Liver (tissue), 8 donors: ENCODE measurements at regions not wholly inside any gene's neighbourhood (a gene's known extent, or its start where the extent isn't known, plus 50 kb on each side); places are given as distances from the start of the nearest gene placed in this dataset.

Experiments
- DNase-seq: peaks from one replicate; pipeline ENCODE4 v3.0.0-alpha.2; 2017; ENCODE audit warnings: low spot score
- H3K27ac ChIP-seq, 2 donors: one replicate each; pipeline ENCODE4 v1.7.0; 2013; ENCODE audit warnings: inconsistent platforms in 2 of 2, low read length in 2 of 2, control low read depth in 1 of 2, low read depth in 1 of 2, mild to moderate bottlenecking in 1 of 2
- H3K27me3 ChIP-seq, 4 donors: one replicate each; pipeline versions ENCODE4 v1.6.1 to v1.7.0; 2013; ENCODE audit warnings: low read length in 3 of 4, inconsistent platforms in 1 of 4, mild to moderate bottlenecking in 1 of 4, moderate library complexity in 1 of 4; ENCODE audit not compliant: control insufficient read depth in 4 of 4, insufficient read depth in 4 of 4
- H3K36me3 ChIP-seq, 4 donors: one replicate each; pipeline versions ENCODE4 v1.6.1 to v1.7.0; 2013; ENCODE audit warnings: low read length in 3 of 4, mild to moderate bottlenecking in 3 of 4, low read depth in 1 of 4, moderate library complexity in 1 of 4; ENCODE audit not compliant: control insufficient read depth in 4 of 4, insufficient read depth in 3 of 4
- H3K4me1 ChIP-seq, 4 donors: one replicate each; pipeline versions ENCODE4 v1.6.1 to v1.7.0; 2013; ENCODE audit warnings: low read length in 3 of 4, mild to moderate bottlenecking in 3 of 4, moderate library complexity in 1 of 4; ENCODE audit not compliant: control insufficient read depth in 4 of 4, insufficient read depth in 4 of 4
- H3K4me3 ChIP-seq, 3 donors: one replicate each; pipeline versions ENCODE4 v1.6.1 to v1.7.0; 2013; ENCODE audit warnings: low read length in 3 of 3, control low read depth in 1 of 3, low read depth in 1 of 3, mild to moderate bottlenecking in 1 of 3
- H3K9ac ChIP-seq, 2 donors: one replicate each; pipeline ENCODE4 v1.7.0; 2013; ENCODE audit warnings: low read length in 2 of 2, mild to moderate bottlenecking in 2 of 2, moderate library complexity in 2 of 2, control low read depth in 1 of 2, low read depth in 1 of 2
- H3K9me3 ChIP-seq, 4 donors: one replicate each; pipeline versions ENCODE4 v1.6.1 to v1.7.0; 2013; ENCODE audit warnings: low read length in 3 of 4; ENCODE audit not compliant: control insufficient read depth in 4 of 4
- EGR1 ChIP-seq, 2 donors: IDR thresholded peaks; 2 replicates each; pipeline ENCODE4 v1.6.1; 2016 to 2018; ENCODE audit warnings: antibody characterized with exemption in 2 of 2, low read depth in 2 of 2
- FOXA1 ChIP-seq: IDR thresholded peaks from 2 replicates; pipeline ENCODE4 v1.6.1; 2016; ENCODE audit warnings: antibody characterized with exemption
- FOXA2 ChIP-seq: IDR thresholded peaks from 2 replicates; pipeline ENCODE4 v1.6.1; 2016; ENCODE audit warnings: antibody characterized with exemption
- GABPA ChIP-seq, 2 donors: IDR thresholded peaks in 1 of 2; conservative IDR thresholded peaks in 1 of 2; 2 replicates each; pipeline ENCODE4 v1.6.1; 2016; ENCODE audit warnings: antibody characterized with exemption in 2 of 2, mild to moderate bottlenecking in 1 of 2, moderate library complexity in 1 of 2
- HNF4A ChIP-seq, 2 donors: conservative IDR thresholded peaks; 2 replicates each; pipeline ENCODE4 v1.6.1; 2016; ENCODE audit warnings: antibody characterized with exemption in 2 of 2, mild to moderate bottlenecking in 2 of 2
- HNF4G ChIP-seq: IDR thresholded peaks from 2 replicates; pipeline ENCODE4 v1.6.1; 2016; ENCODE audit warnings: antibody characterized with exemption
- JUND ChIP-seq, 2 donors: IDR thresholded peaks; 2 replicates each; pipeline ENCODE4 v1.6.1; 2016; ENCODE audit warnings: antibody characterized with exemption in 2 of 2
- MAX ChIP-seq: IDR thresholded peaks from 2 replicates; pipeline ENCODE4 v1.6.1; 2016; ENCODE audit warnings: antibody characterized with exemption
- NR2F2 ChIP-seq: IDR thresholded peaks from 2 replicates; pipeline ENCODE4 v1.6.1; 2016; ENCODE audit warnings: antibody characterized with exemption
- RAD21 ChIP-seq, 2 donors: IDR thresholded peaks; 2 replicates each; pipeline ENCODE4 v1.6.1; 2016; ENCODE audit warnings: antibody characterized with exemption in 2 of 2, mild to moderate bottlenecking in 2 of 2
- RXRA ChIP-seq, 2 donors: IDR thresholded peaks; 2 replicates each; pipeline ENCODE4 v1.6.1; 2017 to 2018; ENCODE audit warnings: antibody characterized with exemption in 2 of 2, mild to moderate bottlenecking in 1 of 2
- SP1 ChIP-seq: IDR thresholded peaks from 2 replicates; pipeline ENCODE4 v1.6.1; 2018; ENCODE audit warnings: antibody characterized with exemption, mild to moderate bottlenecking
- TAF1 ChIP-seq: conservative IDR thresholded peaks from 2 replicates; pipeline ENCODE4 v1.6.1; 2016; ENCODE audit warnings: antibody characterized with exemption, mild to moderate bottlenecking
- YY1 ChIP-seq: IDR thresholded peaks from 2 replicates; pipeline ENCODE4 v1.6.1; 2016; ENCODE audit warnings: antibody characterized with exemption, mild to moderate bottlenecking
- WGBS: extraction: QIAGEN DNeasy Blood & Tissue Kit; methylation state at CpG from one replicate; pipeline ENCODE4 v1.1.7; 2013; 5-methylcytosine and 5-hydroxymethylcytosine counted together
- TF ChIP-seq, protein P1 (sequence below): fragments of 150-350 bp; IDR thresholded peaks from 2 replicates; pipeline ENCODE4 v1.5.1; 2017; ENCODE audit warnings: improper control_type of control experiment, low read depth, low read length; ENCODE audit not compliant: missing input control
- TF ChIP-seq, protein P2 (sequence below): IDR thresholded peaks from 2 replicates; pipeline ENCODE4 v1.6.1; 2016; ENCODE audit warnings: antibody characterized with exemption, mild to moderate bottlenecking
- TF ChIP-seq, protein P3 (sequence below): IDR thresholded peaks from 2 replicates; pipeline ENCODE4 v1.6.1; 2016; ENCODE audit warnings: antibody characterized with exemption
- TF ChIP-seq, protein P4 (sequence below): IDR thresholded peaks from 2 replicates; pipeline ENCODE4 v1.6.1; 2016; ENCODE audit warnings: antibody characterized with exemption
- donor health status: healthy.
- donor health status: healthy.
- donor health status: healthy.
- donor health status: healthy.
- donor health status: healthy.

GRCh38 chr6:141029908-141030307 is 1102.8 kb upstream of the GJE1 start:
- Histone ChIP-seq H3K4me1 (peaks cover 1 to 14% (median 11%) of the 10 kb centered on the region in 4 donors), H3K27me3 (no peaks in the 10 kb centered on the region), H3K36me3 (no peaks in the 10 kb centered on the region), H3K9me3 (no peaks in the 10 kb centered on the region), H3K27ac (no peak overlapping the region), H3K9ac (no peak overlapping the region), H3K4me3 (no peak overlapping the region)
- DNase-seq: no peak
- WGBS: 71% methylated on average over 1 of the region's 1 CpG
- TF ChIP-seq HNF4A (conservative IDR thresholded peaks at IDR 0.05): peak in 1 of 2 donors; percentile 20
- TF ChIP-seq, protein P1, sequence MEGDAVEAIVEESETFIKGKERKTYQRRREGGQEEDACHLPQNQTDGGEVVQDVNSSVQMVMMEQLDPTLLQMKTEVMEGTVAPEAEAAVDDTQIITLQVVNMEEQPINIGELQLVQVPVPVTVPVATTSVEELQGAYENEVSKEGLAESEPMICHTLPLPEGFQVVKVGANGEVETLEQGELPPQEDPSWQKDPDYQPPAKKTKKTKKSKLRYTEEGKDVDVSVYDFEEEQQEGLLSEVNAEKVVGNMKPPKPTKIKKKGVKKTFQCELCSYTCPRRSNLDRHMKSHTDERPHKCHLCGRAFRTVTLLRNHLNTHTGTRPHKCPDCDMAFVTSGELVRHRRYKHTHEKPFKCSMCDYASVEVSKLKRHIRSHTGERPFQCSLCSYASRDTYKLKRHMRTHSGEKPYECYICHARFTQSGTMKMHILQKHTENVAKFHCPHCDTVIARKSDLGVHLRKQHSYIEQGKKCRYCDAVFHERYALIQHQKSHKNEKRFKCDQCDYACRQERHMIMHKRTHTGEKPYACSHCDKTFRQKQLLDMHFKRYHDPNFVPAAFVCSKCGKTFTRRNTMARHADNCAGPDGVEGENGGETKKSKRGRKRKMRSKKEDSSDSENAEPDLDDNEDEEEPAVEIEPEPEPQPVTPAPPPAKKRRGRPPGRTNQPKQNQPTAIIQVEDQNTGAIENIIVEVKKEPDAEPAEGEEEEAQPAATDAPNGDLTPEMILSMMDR: no peak

- Histone ChIP-seq H3K27ac (no peak overlapping the region), H3K4me3 (no peak overlapping the region), H3K9ac (no peak overlapping the region), H3K36me3 (no peaks in the 10 kb centered on the region), H3K9me3 (no peaks in the 10 kb centered on the region), H3K4me1 (peaks cover 1 to 14% (median 9%) of the 10 kb centered on the region in 4 donors), H3K27me3 (no peaks in the 10 kb centered on the region)
- 47% methylated on average over 2 of the region's 2 CpGs for WGBS
- no peak for DNase-seq
- TF ChIP-seq NR2F2: no peak
- no peak for TF ChIP-seq HNF4A (conservative IDR thresholded peaks at IDR 0.05)
- no peak for TF ChIP-seq JUND (IDR thresholded peaks at IDR 0.05)
- TF ChIP-seq MAX: no peak
- TF ChIP-seq EGR1 (IDR thresholded peaks at IDR 0.05; ENCODE audit: low read depth in 2 of 2): no peak
- no peak for TF ChIP-seq HNF4G
- TF ChIP-seq, protein P2, sequence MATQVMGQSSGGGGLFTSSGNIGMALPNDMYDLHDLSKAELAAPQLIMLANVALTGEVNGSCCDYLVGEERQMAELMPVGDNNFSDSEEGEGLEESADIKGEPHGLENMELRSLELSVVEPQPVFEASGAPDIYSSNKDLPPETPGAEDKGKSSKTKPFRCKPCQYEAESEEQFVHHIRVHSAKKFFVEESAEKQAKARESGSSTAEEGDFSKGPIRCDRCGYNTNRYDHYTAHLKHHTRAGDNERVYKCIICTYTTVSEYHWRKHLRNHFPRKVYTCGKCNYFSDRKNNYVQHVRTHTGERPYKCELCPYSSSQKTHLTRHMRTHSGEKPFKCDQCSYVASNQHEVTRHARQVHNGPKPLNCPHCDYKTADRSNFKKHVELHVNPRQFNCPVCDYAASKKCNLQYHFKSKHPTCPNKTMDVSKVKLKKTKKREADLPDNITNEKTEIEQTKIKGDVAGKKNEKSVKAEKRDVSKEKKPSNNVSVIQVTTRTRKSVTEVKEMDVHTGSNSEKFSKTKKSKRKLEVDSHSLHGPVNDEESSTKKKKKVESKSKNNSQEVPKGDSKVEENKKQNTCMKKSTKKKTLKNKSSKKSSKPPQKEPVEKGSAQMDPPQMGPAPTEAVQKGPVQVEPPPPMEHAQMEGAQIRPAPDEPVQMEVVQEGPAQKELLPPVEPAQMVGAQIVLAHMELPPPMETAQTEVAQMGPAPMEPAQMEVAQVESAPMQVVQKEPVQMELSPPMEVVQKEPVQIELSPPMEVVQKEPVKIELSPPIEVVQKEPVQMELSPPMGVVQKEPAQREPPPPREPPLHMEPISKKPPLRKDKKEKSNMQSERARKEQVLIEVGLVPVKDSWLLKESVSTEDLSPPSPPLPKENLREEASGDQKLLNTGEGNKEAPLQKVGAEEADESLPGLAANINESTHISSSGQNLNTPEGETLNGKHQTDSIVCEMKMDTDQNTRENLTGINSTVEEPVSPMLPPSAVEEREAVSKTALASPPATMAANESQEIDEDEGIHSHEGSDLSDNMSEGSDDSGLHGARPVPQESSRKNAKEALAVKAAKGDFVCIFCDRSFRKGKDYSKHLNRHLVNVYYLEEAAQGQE: no peak
- no peak for TF ChIP-seq TAF1
- no peak for TF ChIP-seq SP1
- no peak for TF ChIP-seq RAD21 (IDR thresholded peaks at IDR 0.05)
- TF ChIP-seq, protein P3, sequence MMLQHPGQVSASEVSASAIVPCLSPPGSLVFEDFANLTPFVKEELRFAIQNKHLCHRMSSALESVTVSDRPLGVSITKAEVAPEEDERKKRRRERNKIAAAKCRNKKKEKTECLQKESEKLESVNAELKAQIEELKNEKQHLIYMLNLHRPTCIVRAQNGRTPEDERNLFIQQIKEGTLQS: no peak
- TF ChIP-seq FOXA2: no peak
- TF ChIP-seq, protein P4, sequence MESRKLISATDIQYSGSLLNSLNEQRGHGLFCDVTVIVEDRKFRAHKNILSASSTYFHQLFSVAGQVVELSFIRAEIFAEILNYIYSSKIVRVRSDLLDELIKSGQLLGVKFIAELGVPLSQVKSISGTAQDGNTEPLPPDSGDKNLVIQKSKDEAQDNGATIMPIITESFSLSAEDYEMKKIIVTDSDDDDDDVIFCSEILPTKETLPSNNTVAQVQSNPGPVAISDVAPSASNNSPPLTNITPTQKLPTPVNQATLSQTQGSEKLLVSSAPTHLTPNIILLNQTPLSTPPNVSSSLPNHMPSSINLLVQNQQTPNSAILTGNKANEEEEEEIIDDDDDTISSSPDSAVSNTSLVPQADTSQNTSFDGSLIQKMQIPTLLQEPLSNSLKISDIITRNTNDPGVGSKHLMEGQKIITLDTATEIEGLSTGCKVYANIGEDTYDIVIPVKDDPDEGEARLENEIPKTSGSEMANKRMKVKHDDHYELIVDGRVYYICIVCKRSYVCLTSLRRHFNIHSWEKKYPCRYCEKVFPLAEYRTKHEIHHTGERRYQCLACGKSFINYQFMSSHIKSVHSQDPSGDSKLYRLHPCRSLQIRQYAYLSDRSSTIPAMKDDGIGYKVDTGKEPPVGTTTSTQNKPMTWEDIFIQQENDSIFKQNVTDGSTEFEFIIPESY: no peak
- no peak for TF ChIP-seq GABPA (IDR thresholded peaks at IDR 0.05 in 1 of 2, conservative IDR thresholded peaks at IDR 0.05 in 1 of 2)
- TF ChIP-seq RXRA (IDR thresholded peaks at IDR 0.05): no peak
- TF ChIP-seq, protein P1: no peak
- TF ChIP-seq FOXA1: no peak
- TF ChIP-seq YY1: no peak
Measured at GRCh38 chr6:141028791-141029280, 1103.9 kb upstream of the GJE1 start.
